SK-N-SH treated with all-trans-retinoic acid at 6 μM for 48 hours (cell line): ENCODE measurements at regions not wholly inside any gene's neighbourhood (a gene's known extent, or its start where the extent isn't known, plus 50 kb on each side); places are given as distances from the start of the nearest gene placed in this dataset.
"Not testable (repeated sequence)": the region's sequence is repeated elsewhere in the genome, so short reads cannot be mapped to it uniquely, and the experiment has no call there.

Experiments used
- ATAC-seq: fragments of 200-7000 bp; cut with Tn5 transposase; 3 replicates; pipeline ENCODE4 v1.9.1; 2020; ENCODE audit warnings: mild to moderate bottlenecking, moderate library complexity
- BACH2 ChIP-seq: fragments of 250-450 bp; sonication (Bioruptor Pico); IDR thresholded peaks from 2 replicates; pipeline ENCODE4 v1.9.0; 2021; ENCODE audit warnings: mild to moderate bottlenecking, borderline replicate concordance
- CREB5 ChIP-seq: fragments of 250-450 bp; sonication (Bioruptor Pico); IDR thresholded peaks from 2 replicates; pipeline ENCODE4 v1.5.1; 2020; ENCODE audit warnings: low read depth, mild to moderate bottlenecking, moderate library complexity
- CSDC2 ChIP-seq: fragments of 250-450 bp; sonication (Bioruptor Pico); IDR thresholded peaks from 2 replicates; pipeline ENCODE4 v1.5.0; 2020; ENCODE audit warnings: mild to moderate bottlenecking, moderate library complexity
- CSRNP3 ChIP-seq: fragments of 250-450 bp; sonication (Bioruptor Pico); IDR thresholded peaks from 2 replicates; pipeline ENCODE4 v1.5.1; 2021; ENCODE audit warnings: mild to moderate bottlenecking, moderate library complexity
- PPARA ChIP-seq: fragments of 250-450 bp; sonication (Bioruptor Pico); IDR thresholded peaks from 2 replicates; pipeline ENCODE4 v1.5.0; 2020; ENCODE audit warnings: mild to moderate bottlenecking, borderline replicate concordance
- RARB ChIP-seq: fragments of 250-450 bp; sonication (Bioruptor Pico); IDR thresholded peaks from 2 replicates; pipeline ENCODE4 v1.8.0; 2021; ENCODE audit warnings: mild to moderate bottlenecking, moderate library complexity
- SNAI2 ChIP-seq: fragments of 250-450 bp; sonication (Bioruptor Pico); IDR thresholded peaks from 2 replicates; pipeline ENCODE4 v1.5.0; 2020; ENCODE audit warnings: mild to moderate bottlenecking, moderate library complexity
- TCF4 ChIP-seq: fragments of 250-450 bp; sonication (Bioruptor Pico); IDR thresholded peaks from 2 replicates; pipeline ENCODE4 v1.8.0; 2021; ENCODE audit warnings: mild to moderate bottlenecking, moderate library complexity, borderline replicate concordance
- TOX ChIP-seq: fragments of 250-450 bp; sonication (Bioruptor Pico); IDR thresholded peaks from 2 replicates; pipeline ENCODE4 v1.8.0; 2021; ENCODE audit warnings: mild to moderate bottlenecking, moderate library complexity, borderline replicate concordance
- TSHZ2 ChIP-seq: fragments of 250-450 bp; sonication (Bioruptor Pico); IDR thresholded peaks from 2 replicates; pipeline ENCODE4 v1.5.0; 2020; ENCODE audit warnings: mild to moderate bottlenecking, moderate library complexity
- ZC3H10 ChIP-seq: fragments of 250-450 bp; sonication (Bioruptor Pico); IDR thresholded peaks from 2 replicates; pipeline ENCODE4 v1.5.1; 2021; ENCODE audit warnings: mild to moderate bottlenecking, moderate library complexity
- ZFP3 ChIP-seq: fragments of 250-450 bp; sonication (Bioruptor Pico); IDR thresholded peaks from 2 replicates; pipeline ENCODE4 v1.5.0; 2020; ENCODE audit warnings: mild to moderate bottlenecking, moderate library complexity
- ZFP30 ChIP-seq: fragments of 450-650 bp; formaldehyde crosslinking; IDR thresholded peaks from 2 replicates; pipeline ENCODE4 v1.5.0; 2022; ENCODE audit warnings: mild to moderate bottlenecking, moderate library complexity
- ZNF565 ChIP-seq: fragments of 450-650 bp; formaldehyde crosslinking; conservative IDR thresholded peaks from 2 replicates; pipeline ENCODE4 v1.5.0; 2020; ENCODE audit warnings: low read depth, mild to moderate bottlenecking, moderate library complexity
- ZNF70 ChIP-seq: fragments of 450-650 bp; formaldehyde crosslinking; IDR thresholded peaks from 2 replicates; pipeline ENCODE4 v1.5.0; 2020; ENCODE audit warnings: mild to moderate bottlenecking, moderate library complexity
- ZNF8 ChIP-seq: fragments of 450-650 bp; formaldehyde crosslinking; IDR thresholded peaks from 2 replicates; pipeline ENCODE4 v1.5.0; 2020; ENCODE audit warnings: mild to moderate bottlenecking, moderate library complexity
- TF ChIP-seq, protein P1 (sequence below): fragments of 250-450 bp; sonication (Bioruptor Pico); IDR thresholded peaks from 2 replicates; pipeline ENCODE4 v1.8.0; 2020; ENCODE audit warnings: mild to moderate bottlenecking, moderate library complexity, borderline replicate concordance
- TF ChIP-seq, protein P2 (sequence below): fragments of 250-450 bp; sonication (Bioruptor Pico); IDR thresholded peaks from 2 replicates; pipeline ENCODE4 v1.8.0; 2021; ENCODE audit warnings: low read depth, mild to moderate bottlenecking, moderate library complexity, borderline replicate concordance

- ATAC-seq = no peak
- TF ChIP-seq ZFP3 (CRISPR knock-in tag) (no peak), CSRNP3 (CRISPR knock-in tag) (no peak), CREB5 (CRISPR knock-in tag) (no peak), ZNF70 (CRISPR knock-in tag) (no peak), ZNF8 (no peak), CSDC2 (CRISPR knock-in tag) (no peak), ZC3H10 (CRISPR knock-in tag) (no peak), TSHZ2 (CRISPR knock-in tag) (no peak), RARB (CRISPR knock-in tag) (no peak), ZFP30 (CRISPR knock-in tag) (no peak), TOX (CRISPR knock-in tag) (no peak), SNAI2 (no peak), PPARA (no peak), ZNF565 (CRISPR knock-in tag) (no peak), TCF4 (no peak)
- TF ChIP-seq, protein P1, sequence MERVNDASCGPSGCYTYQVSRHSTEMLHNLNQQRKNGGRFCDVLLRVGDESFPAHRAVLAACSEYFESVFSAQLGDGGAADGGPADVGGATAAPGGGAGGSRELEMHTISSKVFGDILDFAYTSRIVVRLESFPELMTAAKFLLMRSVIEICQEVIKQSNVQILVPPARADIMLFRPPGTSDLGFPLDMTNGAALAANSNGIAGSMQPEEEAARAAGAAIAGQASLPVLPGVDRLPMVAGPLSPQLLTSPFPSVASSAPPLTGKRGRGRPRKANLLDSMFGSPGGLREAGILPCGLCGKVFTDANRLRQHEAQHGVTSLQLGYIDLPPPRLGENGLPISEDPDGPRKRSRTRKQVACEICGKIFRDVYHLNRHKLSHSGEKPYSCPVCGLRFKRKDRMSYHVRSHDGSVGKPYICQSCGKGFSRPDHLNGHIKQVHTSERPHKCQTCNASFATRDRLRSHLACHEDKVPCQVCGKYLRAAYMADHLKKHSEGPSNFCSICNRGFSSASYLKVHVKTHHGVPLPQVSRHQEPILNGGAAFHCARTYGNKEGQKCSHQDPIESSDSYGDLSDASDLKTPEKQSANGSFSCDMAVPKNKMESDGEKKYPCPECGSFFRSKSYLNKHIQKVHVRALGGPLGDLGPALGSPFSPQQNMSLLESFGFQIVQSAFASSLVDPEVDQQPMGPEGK = no peak
- TF ChIP-seq, all 23 proteins: peak for 0
Measured at GRCh38 chr5:103385722-103386121, 127.2 kb downstream of the MACIR start.

DNA sequence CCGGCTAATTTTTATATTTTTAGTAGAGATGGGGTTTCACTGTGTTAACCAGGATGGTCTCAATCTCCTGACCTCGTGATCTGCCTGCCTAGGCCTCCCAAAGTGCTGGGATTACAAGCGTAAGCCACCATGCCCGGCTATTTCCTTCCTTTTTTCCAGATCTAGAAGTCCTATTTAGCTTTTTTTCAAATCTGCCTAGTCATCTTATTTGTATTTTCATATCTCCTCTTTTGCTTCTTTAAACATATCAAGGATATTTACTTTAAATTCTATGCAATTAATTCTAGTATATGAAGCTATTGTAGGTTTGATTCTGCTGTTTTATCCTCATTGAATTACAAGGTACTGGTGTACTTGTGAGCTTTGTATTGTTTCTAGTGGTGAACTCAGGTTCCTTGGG, 119.1 kb downstream of the MACIR start:
- not testable (repeated sequence) for ATAC-seq

DNA sequence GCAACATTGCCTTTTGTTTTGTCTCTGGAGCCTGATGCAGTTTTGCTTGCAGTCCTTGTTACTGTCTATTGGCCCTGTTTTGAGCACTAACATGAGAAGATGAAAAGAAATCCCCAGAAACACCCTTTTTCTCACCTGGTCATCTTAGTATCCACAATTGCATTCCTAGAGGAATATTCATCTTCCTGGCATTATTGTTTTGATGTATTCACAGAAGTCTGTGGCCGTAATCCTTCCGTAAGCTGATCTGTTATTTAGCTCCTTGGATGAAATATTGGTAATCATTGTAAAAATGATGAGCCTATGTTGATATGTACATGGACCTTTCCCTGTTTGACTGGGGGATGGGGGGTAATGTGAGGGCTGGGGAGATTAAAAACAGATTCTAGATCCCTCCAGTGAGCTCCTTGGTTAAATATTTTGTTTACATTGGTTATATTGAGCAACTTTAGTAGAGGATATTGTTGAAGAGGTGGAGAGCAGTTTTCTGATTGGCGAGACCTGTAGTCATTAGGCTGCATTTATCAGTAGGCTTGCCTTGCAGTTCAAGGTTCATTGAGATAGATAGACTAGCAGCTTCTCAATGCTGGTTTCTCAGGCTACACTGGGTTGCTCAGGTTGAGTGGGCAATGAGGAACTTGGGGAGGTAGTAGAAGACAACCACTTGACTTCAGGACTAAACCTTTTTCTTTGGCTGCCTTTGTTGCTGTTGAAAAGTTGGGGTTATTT, 117.5 kb downstream of the MACIR start:
- ATAC-seq = no peak
- TF ChIP-seq BACH2 (CRISPR knock-in tag) (no peak), PPARA (no peak), ZFP3 (CRISPR knock-in tag) (peak; percentile 88)

- peak; percentile 88 for ATAC-seq
- TF ChIP-seq, protein P1 = no peak
- TF ChIP-seq BACH2 (CRISPR knock-in tag) (no peak), TOX (CRISPR knock-in tag) (no peak)
- TF ChIP-seq, protein P2, sequence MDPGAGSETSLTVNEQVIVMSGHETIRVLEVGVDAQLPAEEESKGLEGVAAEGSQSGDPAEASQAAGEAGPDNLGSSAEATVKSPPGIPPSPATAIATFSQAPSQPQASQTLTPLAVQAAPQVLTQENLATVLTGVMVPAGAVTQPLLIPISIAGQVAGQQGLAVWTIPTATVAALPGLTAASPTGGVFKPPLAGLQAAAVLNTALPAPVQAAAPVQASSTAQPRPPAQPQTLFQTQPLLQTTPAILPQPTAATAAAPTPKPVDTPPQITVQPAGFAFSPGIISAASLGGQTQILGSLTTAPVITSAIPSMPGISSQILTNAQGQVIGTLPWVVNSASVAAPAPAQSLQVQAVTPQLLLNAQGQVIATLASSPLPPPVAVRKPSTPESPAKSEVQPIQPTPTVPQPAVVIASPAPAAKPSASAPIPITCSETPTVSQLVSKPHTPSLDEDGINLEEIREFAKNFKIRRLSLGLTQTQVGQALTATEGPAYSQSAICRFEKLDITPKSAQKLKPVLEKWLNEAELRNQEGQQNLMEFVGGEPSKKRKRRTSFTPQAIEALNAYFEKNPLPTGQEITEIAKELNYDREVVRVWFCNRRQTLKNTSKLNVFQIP (CRISPR knock-in tag) = no peak
Measured at GRCh38 chr5:103375350-103375749, 116.8 kb downstream of the MACIR start.
